ENCODE measurements at regions not wholly inside any gene's neighbourhood (a gene's known extent, or its start where the extent isn't known, plus 50 kb on each side); places are given as distances from the start of the nearest gene placed in this dataset.

DNA sequence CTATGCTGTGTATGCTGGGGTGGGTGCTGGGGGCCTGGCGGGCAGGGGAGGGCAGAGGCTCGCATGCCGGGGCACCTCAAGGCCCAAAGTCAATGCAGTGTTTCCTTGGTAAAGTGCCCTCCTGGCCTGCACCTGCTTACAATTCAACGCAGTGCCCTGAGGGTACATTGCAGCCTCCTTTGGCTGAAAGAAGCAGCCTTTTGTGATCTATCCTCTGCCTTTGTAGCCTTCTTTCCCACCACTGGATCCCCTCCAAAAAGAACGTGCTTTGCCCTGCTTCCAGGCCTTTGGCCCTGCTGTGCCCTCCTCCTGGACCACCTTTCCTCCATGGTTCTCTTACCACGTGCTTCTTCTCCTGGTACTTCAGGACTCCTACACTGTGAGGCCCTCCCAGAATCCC, 113.6 kb upstream of the PTPN1 start:
- TF ChIP-seq EZH2 (IDR thresholded peaks at IDR 0.05; ENCODE audit: low read length) = no peak
- TF ChIP-seq CTCF (optimal IDR thresholded peaks at IDR 0.05 in 1 of 3, IDR thresholded peaks at IDR 0.05 in 1 of 3, conservative IDR thresholded peaks at IDR 0.05 in 1 of 3; ENCODE audit: extremely low read depth in 1 of 3, insufficient read depth in 2 of 3, low read length in 3 of 3) = no peak
- FAIRE-seq (no peak), DNase-seq (ENCODE audit: low read depth, low spot score) (no peak)
- no peaks in the 10 kb centered on the region for H3K36me3 ChIP-seq (ENCODE audit: control insufficient read depth in 2 of 2, extremely low read depth in 1 of 2, insufficient read depth in 2 of 2, low read length in 2 of 2)
- no peak overlapping the region for H3K27ac ChIP-seq (ENCODE audit: control insufficient read depth, insufficient read depth, low read length)
- no peaks in the 10 kb centered on the region for H3K27me3 ChIP-seq (ENCODE audit: control insufficient read depth, extremely low read depth, insufficient read depth, low read length)
- H3K4me1 ChIP-seq (ENCODE audit: control insufficient read depth, extremely low read depth, insufficient read depth, low read length) = peaks cover 12% of the 10 kb centered on the region
- no peak overlapping the region for H3K4me2 ChIP-seq (ENCODE audit: control insufficient read depth, extremely low read depth, insufficient read depth, low read depth, low read length)
- no peaks in the 10 kb centered on the region for H3K9me3 ChIP-seq (ENCODE audit: control insufficient read depth, low read depth, low read length)
- no peaks in the 10 kb centered on the region for H3K9me1 ChIP-seq (ENCODE audit: control insufficient read depth, extremely low read depth, insufficient read depth, low read length)
- no peak overlapping the region for H2AFZ ChIP-seq (ENCODE audit: control insufficient read depth, low read length)
- no peak overlapping the region for H3K4me3 ChIP-seq (ENCODE audit: control insufficient read depth in 2 of 3, extremely low read depth in 1 of 3, insufficient read depth in 2 of 3, low read depth in 1 of 3, low read length in 3 of 3)
- no peaks in the 10 kb centered on the region for H3K79me2 ChIP-seq (ENCODE audit: control insufficient read depth, insufficient read depth, low read length)
- H4K20me1 ChIP-seq (ENCODE audit: control insufficient read depth, extremely low read depth, insufficient read depth, low read length) = no peaks in the 10 kb centered on the region
- dilution Hi-C loops (cut with MboI; ENCODE audit: extremely low pct_ligation_motif_present, low sequenced_read_pairs) = no loop called here
- no peak overlapping the region for H3K9ac ChIP-seq (ENCODE audit: control insufficient read depth, extremely low read depth, insufficient read depth, low read length)

DNA sequence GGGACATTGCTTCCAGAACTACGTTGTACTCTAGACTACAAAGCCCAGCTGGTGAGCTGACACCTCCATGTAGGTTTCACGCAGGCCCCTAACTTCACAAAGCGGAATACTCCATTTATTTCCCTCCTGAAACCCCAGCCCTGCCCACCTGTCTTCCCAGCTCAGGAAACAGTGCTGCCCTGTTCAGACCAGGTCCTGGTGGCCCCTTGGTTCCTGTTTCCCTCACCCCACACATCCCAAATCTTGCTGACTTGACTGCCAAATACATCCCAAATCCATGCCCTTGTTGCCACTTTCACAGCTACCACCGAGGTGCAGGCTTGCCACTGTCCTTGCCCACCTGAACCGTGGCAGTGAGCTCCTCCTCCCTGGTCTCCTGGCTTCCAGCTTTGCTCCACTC, 113.1 kb upstream of the PTPN1 start:
- H3K27ac ChIP-seq (ENCODE audit: control insufficient read depth, insufficient read depth, low read length) = no peak overlapping the region
- dilution Hi-C loops (cut with MboI; ENCODE audit: extremely low pct_ligation_motif_present, low sequenced_read_pairs) = no loop called here
- peaks cover 8% of the 10 kb centered on the region for H3K4me1 ChIP-seq (ENCODE audit: control insufficient read depth, extremely low read depth, insufficient read depth, low read length)
- H3K9me1 ChIP-seq (ENCODE audit: control insufficient read depth, extremely low read depth, insufficient read depth, low read length) = no peaks in the 10 kb centered on the region
- no peak overlapping the region for H2AFZ ChIP-seq (ENCODE audit: control insufficient read depth, low read length)
- no peaks in the 10 kb centered on the region for H3K9me3 ChIP-seq (ENCODE audit: control insufficient read depth, low read depth, low read length)
- TF ChIP-seq CTCF (optimal IDR thresholded peaks at IDR 0.05 in 1 of 3, IDR thresholded peaks at IDR 0.05 in 1 of 3, conservative IDR thresholded peaks at IDR 0.05 in 1 of 3; ENCODE audit: extremely low read depth in 1 of 3, insufficient read depth in 2 of 3, low read length in 3 of 3) = no peak
- TF ChIP-seq EZH2 (IDR thresholded peaks at IDR 0.05; ENCODE audit: low read length) = no peak
- no peak for FAIRE-seq
- H3K4me2 ChIP-seq (ENCODE audit: control insufficient read depth, extremely low read depth, insufficient read depth, low read depth, low read length) = no peak overlapping the region
- H3K4me3 ChIP-seq (ENCODE audit: control insufficient read depth in 2 of 3, extremely low read depth in 1 of 3, insufficient read depth in 2 of 3, low read depth in 1 of 3, low read length in 3 of 3) = no peak overlapping the region
- H3K9ac ChIP-seq (ENCODE audit: control insufficient read depth, extremely low read depth, insufficient read depth, low read length) = no peak overlapping the region
- H3K79me2 ChIP-seq (ENCODE audit: control insufficient read depth, insufficient read depth, low read length) = no peaks in the 10 kb centered on the region
- no peaks in the 10 kb centered on the region for H3K27me3 ChIP-seq (ENCODE audit: control insufficient read depth, extremely low read depth, insufficient read depth, low read length)
- H4K20me1 ChIP-seq (ENCODE audit: control insufficient read depth, extremely low read depth, insufficient read depth, low read length) = no peaks in the 10 kb centered on the region
- DNase-seq (ENCODE audit: low read depth, low spot score) = no peak
- H3K36me3 ChIP-seq (ENCODE audit: control insufficient read depth in 2 of 2, extremely low read depth in 1 of 2, insufficient read depth in 2 of 2, low read length in 2 of 2) = no peaks in the 10 kb centered on the region

Measured in keratinocyte (primary cell).